GM19351 (cell line): ENCODE measurements at regions not wholly inside any gene's neighbourhood (a gene's known extent, or its start where the extent isn't known, plus 50 kb on each side); places are given as distances from the start of the nearest gene placed in this dataset.

Experiments
- ATAC-seq: cut with Tn5 transposase; IDR thresholded peaks from one replicate; pipeline ENCODE4 v1.9.1; 2021; ENCODE audit warnings: mild to moderate bottlenecking, moderate library complexity; ENCODE audit not compliant: unreplicated experiment

- ATAC-seq = no peak
Observed at GRCh38 chr14:76950055-76951020, 78.2 kb downstream of the IRF2BPL start.

DNA sequence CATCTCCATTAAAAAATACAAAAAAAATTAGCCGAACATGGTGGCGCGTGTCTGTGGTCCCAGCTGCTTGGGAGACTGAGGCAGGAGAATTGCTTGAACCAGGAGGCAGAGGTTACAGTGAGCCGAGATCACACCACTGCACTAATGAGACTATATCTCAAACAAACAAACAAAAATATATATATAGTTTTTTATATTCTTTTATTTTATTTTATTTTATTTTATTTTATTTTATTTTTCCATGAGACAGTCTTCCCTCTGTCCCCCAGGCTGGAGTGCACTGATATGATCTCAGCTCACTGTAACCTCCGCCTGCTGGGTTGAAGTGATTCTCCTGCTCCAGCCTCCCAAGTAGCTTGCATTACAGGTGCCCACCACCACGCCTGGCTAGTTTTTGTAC is 79.5 kb downstream of the IRF2BPL start:
- no peak for ATAC-seq

GRCh38 chr14:76948213-76948947 is 80.1 kb downstream of the IRF2BPL start:
- ATAC-seq = no peak

GRCh38 chr14:76947838-76948184 is 80.7 kb downstream of the IRF2BPL start:
- ATAC-seq = no peak

DNA sequence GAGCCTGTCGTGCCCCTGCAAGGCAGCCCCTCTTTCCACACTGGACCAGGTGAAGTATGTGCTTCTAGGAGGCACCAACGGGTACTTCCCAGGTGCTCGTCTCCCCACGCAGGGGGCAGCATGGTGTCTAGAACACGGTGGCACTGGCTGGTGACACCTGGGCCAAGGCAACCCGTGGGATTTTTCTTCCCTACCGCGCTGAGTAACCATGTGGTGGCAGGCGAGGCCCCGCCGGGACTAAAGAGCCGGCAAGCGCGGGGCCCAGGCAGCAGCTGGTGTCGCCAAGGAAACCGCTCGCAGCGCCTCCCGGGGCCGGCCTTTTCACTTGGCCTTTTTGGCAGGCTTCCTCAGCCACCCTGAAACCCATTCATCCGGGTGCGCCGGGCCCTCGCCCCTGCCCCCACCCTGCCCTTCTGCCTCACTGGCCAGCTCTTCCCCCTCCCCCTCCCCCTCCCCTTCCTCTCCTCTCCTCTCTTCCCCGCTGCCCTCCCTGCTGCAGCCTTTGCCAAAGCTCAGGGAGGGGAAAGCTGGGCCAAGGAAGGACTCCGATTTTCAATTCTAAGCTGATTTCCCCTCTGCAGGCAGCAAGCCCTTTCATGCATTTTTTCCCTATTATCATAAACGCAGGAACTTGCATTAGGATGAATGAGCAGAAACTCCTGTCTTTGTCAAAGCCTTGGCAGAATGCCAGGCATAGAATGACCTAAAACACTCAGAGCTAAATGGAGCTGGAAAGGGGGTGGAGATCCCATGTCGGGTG is 81.2 kb downstream of the IRF2BPL start:
- ATAC-seq = peak; percentile 81

GRCh38 chr14:76946753-76947077 is 81.8 kb downstream of the IRF2BPL start:
- peak; percentile 5 for ATAC-seq

DNA sequence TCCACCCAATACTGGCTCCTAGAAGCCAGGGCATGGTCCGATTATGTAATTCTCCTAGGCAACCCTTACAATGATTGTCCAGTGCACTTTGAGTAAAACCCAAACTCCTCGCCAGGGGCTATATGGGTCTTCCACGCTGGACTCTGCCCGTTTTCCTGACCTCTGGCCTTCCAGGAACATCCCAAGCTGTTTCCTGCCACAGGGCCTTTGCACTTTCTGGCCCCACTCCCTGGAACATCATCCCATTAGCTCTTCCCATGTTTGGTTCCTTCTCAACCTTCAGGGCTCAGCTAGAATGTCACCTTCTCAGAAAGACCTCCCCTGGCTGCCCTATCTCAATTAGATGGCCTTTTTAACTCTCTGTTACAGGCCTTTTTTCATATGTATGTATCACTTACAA is 85.4 kb downstream of the IRF2BPL start:
- ATAC-seq = no peak

DNA sequence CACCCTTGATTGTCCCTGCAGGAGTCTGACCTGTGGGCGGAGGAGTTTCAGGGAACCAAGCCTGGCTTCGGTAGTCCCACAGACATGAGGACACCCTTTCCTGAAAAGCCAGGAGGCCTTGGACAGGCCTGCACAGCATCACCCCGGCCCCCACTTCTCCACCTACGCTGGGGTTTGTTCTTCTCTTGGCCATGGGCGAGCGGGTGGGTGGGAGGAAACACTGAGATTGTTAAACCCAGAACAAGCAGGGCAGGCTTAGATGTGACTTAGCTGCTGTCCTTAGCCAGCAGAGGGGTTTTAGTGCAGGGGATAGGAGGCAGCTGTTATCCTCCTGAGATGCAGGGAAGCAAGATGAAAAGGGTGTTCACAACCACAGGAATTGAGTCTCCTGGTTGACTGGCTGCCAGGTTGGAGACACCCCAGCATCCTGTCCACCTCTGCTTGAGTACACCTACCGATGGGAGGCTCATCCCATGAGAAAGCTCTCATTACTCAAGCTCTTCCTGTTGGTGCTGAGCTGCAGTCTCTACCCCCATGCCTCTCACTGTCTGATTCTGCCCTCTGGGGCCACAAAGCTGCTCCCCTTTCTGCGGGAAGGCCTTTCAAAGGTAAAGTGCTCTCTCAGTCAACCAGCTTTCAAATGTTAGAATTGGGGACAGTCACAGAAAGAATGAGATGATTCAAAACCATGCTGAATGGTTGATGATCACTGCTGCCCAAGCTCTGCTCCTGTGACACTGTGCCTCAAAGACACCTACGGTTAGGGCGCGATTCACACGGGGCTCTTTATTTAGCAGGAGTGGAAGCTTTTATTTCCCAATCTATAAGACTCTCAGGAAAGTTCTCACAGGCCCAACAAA is 86.3 kb downstream of the IRF2BPL start:
- ATAC-seq = no peak

DNA sequence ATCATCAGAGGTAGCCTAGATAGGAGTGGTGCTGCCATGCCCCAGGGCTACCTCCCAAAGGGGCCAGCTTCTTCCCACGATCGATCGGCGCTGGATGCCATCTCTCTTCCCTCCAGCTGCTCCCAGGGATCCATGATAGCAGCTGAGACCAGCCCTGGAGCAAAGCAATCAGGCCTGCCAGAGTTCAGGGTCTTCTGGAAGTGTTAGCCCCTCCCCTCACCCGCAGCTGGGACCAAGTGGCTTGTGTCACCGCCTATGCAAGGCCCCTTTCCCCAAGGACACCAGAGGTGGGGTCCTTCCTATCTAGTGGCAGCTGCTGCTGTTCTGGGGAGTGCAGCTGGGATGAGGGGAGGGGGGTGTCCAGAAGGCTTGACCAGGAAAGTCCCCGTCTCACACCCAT is 87.0 kb downstream of the IRF2BPL start:
- ATAC-seq = no peak

DNA sequence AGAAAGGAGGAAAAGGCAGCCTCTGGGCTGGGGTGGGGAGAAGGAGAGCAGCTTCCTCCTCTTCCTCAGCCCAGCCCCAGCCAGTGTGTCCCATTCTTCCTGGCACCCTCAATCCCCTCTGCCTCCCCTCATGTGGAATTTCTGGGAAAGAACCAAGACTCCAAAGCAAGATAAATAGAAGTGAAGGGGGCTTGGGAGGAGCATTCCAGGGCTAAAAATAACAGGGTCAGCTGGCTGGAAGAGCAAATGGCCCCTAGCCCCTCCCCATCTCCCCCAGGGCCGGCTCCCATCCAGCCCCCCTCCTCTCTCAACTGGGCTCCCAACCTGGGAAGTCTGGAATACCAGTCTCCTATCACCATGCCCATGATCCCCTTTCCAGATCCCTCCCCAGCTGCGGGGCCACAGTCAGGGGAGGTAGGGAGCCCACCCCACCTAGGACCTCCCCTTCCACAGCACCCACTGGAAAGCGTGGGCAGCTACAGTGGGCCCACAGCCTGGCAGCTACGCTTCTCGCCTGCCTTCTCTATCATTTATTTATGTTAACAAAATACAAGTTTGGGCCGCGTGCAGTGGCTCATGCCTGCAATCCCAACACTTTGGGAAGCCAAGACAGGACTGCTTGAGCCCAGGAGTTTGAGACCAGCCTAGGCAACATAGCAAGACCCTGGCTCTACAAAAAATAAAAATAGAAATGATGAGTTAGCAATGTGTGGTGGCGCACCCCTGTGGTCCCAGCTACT is 88.3 kb downstream of the IRF2BPL start:
- no peak for ATAC-seq

GRCh38 chr14:76939015-76939742 is 89.3 kb downstream of the IRF2BPL start:
- ATAC-seq = no peak

DNA sequence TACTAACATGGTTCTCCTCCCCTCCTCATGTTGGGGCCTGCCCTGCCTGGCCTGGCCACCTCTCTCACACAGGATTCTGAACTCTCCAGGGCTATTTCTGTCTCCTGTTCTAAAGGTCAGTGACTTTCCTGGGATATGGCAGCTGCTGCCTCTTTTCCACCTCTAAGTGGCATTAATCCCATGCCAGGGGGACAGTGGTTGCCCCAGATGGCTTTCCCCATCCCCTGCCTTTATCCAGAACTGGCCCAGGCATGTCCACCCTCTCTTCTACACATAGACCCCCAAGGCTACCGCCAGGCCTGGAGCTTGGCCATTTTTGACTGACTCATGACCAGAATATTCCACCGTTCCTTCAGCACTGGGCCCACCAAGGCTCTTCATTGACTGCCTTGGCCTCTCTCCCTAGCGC is 90.4 kb downstream of the IRF2BPL start:
- no peak for ATAC-seq

DNA sequence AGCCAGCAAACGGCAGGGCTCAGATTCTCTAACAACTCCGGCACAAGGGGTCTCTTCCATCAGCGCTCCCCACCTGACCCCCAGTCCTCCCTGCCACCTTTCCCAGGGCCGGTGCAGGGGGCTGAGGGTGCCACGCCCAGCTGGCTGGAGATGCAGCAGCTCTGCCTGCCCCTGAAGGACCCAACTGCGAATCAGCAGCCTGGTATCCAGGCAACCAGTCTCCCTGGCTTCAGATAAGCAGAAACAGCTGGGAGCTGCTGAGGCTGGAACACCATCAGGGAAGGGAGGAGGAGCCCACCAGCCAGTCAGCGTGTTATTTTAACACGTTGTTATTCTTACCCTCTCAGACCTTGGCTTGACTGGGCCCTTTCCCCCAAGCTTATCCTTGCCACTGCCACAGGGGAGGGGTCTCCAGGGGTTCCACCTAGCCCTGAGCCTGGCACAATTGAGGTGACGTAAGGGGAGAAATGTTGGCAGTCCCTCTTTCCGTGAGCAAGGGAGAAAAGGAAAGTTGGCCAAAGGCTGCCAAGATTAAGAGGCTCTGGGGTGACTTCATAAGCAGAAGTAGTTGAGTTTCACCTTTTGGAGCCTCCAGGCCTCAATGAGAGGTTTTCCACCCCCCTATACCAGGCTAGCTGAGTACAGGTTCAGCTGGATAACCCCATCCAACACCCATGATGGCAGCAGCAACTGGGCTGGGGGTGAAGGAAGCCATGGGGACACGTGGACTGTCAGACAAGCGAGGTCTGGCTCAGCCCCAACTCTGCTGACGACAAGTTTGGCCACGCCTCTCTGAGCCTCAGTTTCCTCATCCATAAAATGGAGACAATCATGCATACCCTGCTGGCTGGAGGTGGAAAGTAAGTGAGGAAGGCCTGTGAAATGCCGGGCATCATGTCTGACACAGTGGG is 91.1 kb downstream of the IRF2BPL start:
- ATAC-seq = no peak

- no peak for ATAC-seq
Observed at GRCh38 chr14:76936483-76936882, 92.0 kb downstream of the IRF2BPL start.

DNA sequence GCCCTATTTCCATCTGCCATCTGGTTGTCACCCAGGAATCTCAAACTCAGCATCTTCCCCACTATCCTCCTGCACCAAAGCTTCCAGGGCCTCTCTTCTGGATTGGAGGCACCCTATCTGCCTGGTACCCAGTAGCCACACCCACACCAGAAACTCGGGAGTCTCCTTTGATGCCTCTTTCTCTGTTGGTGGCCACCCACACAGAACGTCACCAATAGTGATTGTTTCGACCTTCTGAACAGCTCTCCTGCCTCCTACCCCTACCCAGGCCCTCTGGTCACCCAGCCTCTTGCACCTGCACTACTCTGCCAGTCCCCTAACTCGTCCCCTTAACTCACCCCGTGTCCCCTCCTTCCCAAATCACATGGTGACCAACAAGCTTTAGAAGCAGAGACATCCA is 95.0 kb downstream of the IRF2BPL start:
- ATAC-seq = no peak

DNA sequence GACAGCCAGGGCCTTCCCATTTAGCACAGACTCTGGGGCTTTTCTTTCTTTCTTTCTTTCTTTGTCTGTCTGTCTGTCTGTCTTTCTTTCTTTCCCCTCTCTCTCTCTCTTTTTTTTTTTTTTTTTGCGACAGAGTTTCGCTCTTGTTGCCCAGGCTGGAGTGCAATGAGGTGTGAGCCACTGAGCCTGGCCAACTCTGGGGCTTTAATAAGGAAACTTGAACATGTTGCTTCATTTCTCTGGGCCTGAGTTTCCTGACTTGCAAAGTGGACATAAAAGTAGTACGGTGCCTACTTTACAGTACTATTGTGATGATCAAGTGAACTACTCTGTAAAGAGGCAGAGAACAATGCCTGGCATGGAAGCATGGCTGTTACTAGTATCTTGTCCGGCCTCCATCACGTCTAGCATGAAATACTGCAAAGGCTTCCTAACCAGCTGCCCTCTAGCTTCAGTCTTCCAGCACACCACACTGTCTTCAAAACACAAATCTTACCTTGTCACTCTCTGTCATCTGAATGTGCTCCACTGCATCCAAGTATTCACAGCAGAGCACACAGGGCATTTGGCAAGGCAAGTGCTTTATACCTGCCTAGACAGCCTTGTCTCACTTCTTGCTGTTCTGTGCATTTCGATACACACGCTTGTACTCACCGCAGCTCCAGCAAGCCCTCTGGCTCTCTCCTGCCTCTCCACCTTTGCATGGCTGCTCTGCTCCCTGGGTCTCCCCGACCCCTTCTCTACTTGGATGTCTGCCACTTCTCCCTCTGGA is 96.7 kb downstream of the IRF2BPL start:
- ATAC-seq = no peak

DNA sequence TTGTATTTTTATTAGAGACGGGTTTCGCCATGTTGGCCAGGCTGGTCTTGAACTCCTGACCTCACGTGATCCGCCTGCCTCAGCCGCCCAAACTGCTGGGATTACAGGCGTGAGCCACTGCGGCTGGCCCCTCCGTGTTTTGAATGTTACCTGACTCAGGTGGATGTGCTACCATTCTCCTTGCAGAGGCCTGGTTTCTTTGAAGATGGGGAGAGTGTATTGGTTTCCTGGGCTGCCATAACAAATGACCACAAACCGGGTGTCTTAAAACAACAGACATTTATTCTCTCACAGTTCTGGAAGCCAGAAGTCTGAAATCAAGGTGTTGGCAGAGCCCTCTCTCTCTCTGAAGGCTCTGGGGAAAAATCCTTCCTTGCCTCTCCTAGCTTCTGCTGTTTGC is 98.0 kb downstream of the IRF2BPL start:
- ATAC-seq = no peak

DNA sequence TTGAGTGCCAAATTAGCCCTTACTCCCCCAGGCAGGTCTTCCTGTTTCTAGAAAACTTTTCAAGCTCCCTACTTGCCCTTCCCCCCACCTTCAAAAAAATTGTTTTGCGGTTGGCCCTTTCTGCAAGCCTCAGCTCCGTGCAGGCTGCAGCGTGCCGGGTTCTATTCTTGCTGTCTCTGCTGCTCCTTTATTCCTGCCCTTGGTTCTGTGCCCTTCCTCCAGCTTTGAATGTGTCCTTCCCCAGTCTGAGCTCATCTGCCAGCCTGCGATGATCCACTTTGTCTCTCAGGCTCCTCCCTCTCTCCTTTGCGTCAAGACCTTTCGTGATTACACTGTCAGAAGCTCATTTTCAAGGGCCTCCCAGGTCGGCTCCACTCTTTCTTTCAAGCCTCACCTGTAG is 98.6 kb downstream of the IRF2BPL start:
- no peak for ATAC-seq
